Amniotic epithelial cell (primary cell): ENCODE measurements at regions not wholly inside any gene's neighbourhood (a gene's known extent, or its start where the extent isn't known, plus 50 kb on each side); places are given as distances from the start of the nearest gene placed in this dataset.
A peak's percentile ranks its signal among the peaks of the same experiment; 100 is the strongest.

Experiments
- DNase-seq: peaks from one replicate; pipeline ENCODE4 v3.0.0-alpha.2; 2010; ENCODE audit warnings: low read depth

- no peak for DNase-seq
Measured at GRCh38 chr6:137690721-137691120, 176.3 kb upstream of the TNFAIP3 start.

GRCh38 chr6:137692308-137692707 lies 174.8 kb upstream of the TNFAIP3 start:
- DNase-seq = no peak

GRCh38 chr6:137692806-137693205 lies 174.3 kb upstream of the TNFAIP3 start:
- no peak for DNase-seq

GRCh38 chr6:137693711-137694110 lies 173.3 kb upstream of the TNFAIP3 start:
- no peak for DNase-seq

- DNase-seq = no peak
Measured at GRCh38 chr6:137696765-137697164, 170.3 kb upstream of the TNFAIP3 start.

GRCh38 chr6:137697267-137697938 lies 169.7 kb upstream of the TNFAIP3 start:
- peak; percentile 87 for DNase-seq

- no peak for DNase-seq
Measured at GRCh38 chr6:137698636-137699030, 168.4 kb upstream of the TNFAIP3 start.

- DNase-seq = no peak
Measured at GRCh38 chr6:137699031-137699683, 167.9 kb upstream of the TNFAIP3 start.

- no peak for DNase-seq
Measured at GRCh38 chr6:137700161-137700560, 166.9 kb upstream of the TNFAIP3 start.

GRCh38 chr6:137700751-137701477 lies 166.1 kb upstream of the TNFAIP3 start:
- DNase-seq = no peak

GRCh38 chr6:137701942-137702341 lies 165.1 kb upstream of the TNFAIP3 start:
- DNase-seq = no peak

- DNase-seq = peak; percentile 21
Measured at GRCh38 chr6:137702791-137703424, 164.2 kb upstream of the TNFAIP3 start.

- DNase-seq = no peak
Measured at GRCh38 chr6:137704802-137705159, 162.3 kb upstream of the TNFAIP3 start.

- peak; percentile 69 for DNase-seq
Measured at GRCh38 chr6:137705160-137706082, 161.6 kb upstream of the TNFAIP3 start.

GRCh38 chr6:137706083-137706750 lies 160.8 kb upstream of the TNFAIP3 start:
- no peak for DNase-seq

GRCh38 chr6:137707038-137707589 lies 159.9 kb upstream of the TNFAIP3 start:
- DNase-seq = no peak

GRCh38 chr6:137707590-137708360 lies 159.3 kb upstream of the TNFAIP3 start:
- peak; percentile 91 for DNase-seq

- no peak for DNase-seq
Measured at GRCh38 chr6:137708481-137708880, 158.6 kb upstream of the TNFAIP3 start.

GRCh38 chr6:137709424-137710236 lies 157.4 kb upstream of the TNFAIP3 start:
- peak; percentile 72 for DNase-seq
